ENCODE measurements at regions not wholly inside any gene's neighbourhood (a gene's known extent, or its start where the extent isn't known, plus 50 kb on each side); places are given as distances from the start of the nearest gene placed in this dataset.

DNA sequence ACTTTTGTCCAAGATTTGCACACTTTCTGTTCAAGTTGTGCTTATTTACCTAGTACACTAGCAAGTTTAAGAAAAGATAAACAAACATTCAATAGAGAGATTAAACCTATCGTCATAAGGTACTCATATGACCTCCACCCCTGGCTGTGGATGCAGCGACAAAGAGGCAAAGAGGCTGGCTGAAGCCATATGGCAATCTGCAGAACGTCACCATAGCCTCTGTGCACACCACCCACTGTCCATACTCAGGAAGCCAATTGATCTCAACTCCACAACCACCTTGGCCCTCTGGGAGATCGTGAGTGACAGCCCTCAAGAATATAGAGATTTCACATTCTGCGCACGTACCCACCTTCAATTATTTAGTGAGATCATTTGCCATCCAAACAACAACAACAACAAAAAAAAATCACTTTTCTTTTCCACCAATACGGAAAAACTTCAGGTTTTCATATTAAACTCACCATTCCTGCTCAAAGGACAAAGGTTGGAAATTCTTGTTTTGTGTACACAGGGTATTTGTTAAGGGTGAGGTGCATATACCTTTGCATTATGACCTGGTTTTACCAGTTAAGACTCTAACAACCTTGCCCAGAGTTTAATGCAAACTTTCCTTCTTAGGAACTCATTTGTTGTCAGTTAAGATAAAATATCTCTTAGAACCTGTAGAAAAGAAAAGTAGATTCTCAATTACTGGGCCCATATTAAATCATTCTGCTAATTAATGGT is 243.0 kb upstream of the FSTL5 start:
- Histone ChIP-seq H3K27ac (no peak overlapping the region), H3K9me3 (ENCODE audit: low read depth) (peaks cover 2% of the 10 kb centered on the region), H3K36me3 (no peaks in the 10 kb centered on the region), H3K4me3 (no peak overlapping the region), H3K4me1 (ENCODE audit: low read depth) (no peaks in the 10 kb centered on the region), H3K27me3 (no peaks in the 10 kb centered on the region)
- DNase-seq (ENCODE audit: low read depth in 1 of 2, low spot score in 1 of 2): no peak
- TF ChIP-seq, protein P1, sequence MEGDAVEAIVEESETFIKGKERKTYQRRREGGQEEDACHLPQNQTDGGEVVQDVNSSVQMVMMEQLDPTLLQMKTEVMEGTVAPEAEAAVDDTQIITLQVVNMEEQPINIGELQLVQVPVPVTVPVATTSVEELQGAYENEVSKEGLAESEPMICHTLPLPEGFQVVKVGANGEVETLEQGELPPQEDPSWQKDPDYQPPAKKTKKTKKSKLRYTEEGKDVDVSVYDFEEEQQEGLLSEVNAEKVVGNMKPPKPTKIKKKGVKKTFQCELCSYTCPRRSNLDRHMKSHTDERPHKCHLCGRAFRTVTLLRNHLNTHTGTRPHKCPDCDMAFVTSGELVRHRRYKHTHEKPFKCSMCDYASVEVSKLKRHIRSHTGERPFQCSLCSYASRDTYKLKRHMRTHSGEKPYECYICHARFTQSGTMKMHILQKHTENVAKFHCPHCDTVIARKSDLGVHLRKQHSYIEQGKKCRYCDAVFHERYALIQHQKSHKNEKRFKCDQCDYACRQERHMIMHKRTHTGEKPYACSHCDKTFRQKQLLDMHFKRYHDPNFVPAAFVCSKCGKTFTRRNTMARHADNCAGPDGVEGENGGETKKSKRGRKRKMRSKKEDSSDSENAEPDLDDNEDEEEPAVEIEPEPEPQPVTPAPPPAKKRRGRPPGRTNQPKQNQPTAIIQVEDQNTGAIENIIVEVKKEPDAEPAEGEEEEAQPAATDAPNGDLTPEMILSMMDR (IDR thresholded peaks at IDR 0.05; ENCODE audit: low read depth, low read length): no peak

DNA sequence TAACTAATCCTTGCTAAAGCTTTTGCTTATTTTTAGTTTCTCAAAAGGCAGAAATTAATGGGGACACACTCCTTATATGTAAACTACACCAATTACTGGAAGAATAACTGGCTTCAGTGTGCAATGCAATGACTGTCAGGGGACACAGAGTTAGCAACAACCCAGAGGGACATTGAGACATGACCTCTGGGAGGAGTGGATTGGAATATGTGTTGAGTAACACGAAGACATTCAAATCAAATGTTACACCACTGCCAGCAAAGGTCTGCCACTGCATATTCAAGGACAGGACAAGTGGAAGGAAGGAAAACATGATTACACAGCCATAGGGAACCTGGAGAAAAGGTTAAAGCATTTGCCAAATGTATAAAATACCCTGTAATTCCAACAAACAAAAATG is 240.1 kb upstream of the FSTL5 start:
- TF ChIP-seq, protein P1 (IDR thresholded peaks at IDR 0.05; ENCODE audit: low read depth, low read length): no peak
- no peak overlapping the region for H3K4me3 ChIP-seq
- H3K4me1 ChIP-seq (ENCODE audit: low read depth): no peaks in the 10 kb centered on the region
- H3K27ac ChIP-seq: no peak overlapping the region
- no peaks in the 10 kb centered on the region for H3K36me3 ChIP-seq
- peaks cover 2% of the 10 kb centered on the region for H3K9me3 ChIP-seq (ENCODE audit: low read depth)
- H3K27me3 ChIP-seq: no peaks in the 10 kb centered on the region
- peak in 1 of 2 donors; percentile 16 for DNase-seq (ENCODE audit: low read depth in 1 of 2, low spot score in 1 of 2)

DNA sequence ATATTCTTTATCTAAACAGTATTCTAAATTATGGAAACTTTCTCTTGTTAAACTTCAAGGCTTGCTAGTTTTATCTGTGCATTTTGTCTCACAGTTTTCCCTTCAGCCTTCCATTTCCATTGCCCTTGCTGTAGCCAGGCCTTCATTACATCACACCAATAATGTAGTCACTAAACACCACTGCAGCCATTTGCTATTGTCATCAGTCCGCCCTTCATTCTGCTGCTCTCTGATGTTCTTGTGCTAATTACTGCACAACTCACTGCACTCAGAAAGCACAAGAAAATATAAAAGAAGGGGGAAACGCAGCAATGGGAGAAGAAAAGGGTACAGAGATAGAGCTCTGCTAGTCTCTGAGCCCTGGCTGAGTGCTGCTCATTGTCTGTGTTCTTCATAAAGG is 239.6 kb upstream of the FSTL5 start:
- Histone ChIP-seq H3K27ac (no peak overlapping the region), H3K27me3 (no peaks in the 10 kb centered on the region), H3K36me3 (no peaks in the 10 kb centered on the region), H3K4me3 (no peak overlapping the region), H3K4me1 (ENCODE audit: low read depth) (no peaks in the 10 kb centered on the region), H3K9me3 (ENCODE audit: low read depth) (peaks cover 2% of the 10 kb centered on the region)
- TF ChIP-seq, protein P1 (IDR thresholded peaks at IDR 0.05; ENCODE audit: low read depth, low read length): no peak
- no peak for DNase-seq (ENCODE audit: low read depth in 1 of 2, low spot score in 1 of 2)

DNA sequence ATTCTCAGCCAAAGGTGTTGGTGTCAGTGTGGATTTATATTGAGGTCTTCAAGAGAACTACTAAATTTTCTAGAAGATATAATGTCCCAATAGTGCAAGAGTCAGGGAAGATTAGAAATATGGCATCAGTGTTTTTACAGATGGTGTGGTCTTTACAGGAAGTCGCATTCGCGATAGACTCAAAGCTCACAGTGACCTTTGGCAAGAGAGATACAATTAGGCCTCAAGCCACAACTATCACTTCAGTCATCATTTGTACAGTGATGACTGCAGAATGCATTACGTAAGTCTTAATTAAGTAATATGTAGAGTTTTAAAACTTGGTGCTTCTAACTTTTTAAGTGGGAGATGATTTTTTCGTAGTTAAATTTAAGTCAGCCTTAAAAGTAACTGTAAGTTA is 237.2 kb upstream of the FSTL5 start:
- TF ChIP-seq, protein P1 (IDR thresholded peaks at IDR 0.05; ENCODE audit: low read depth, low read length): no peak
- Histone ChIP-seq H3K27me3 (no peaks in the 10 kb centered on the region), H3K4me1 (ENCODE audit: low read depth) (no peaks in the 10 kb centered on the region), H3K9me3 (ENCODE audit: low read depth) (peaks cover 2% of the 10 kb centered on the region), H3K4me3 (no peak overlapping the region), H3K36me3 (no peaks in the 10 kb centered on the region), H3K27ac (no peak overlapping the region)
- no peak for DNase-seq (ENCODE audit: low read depth in 1 of 2, low spot score in 1 of 2)

DNA sequence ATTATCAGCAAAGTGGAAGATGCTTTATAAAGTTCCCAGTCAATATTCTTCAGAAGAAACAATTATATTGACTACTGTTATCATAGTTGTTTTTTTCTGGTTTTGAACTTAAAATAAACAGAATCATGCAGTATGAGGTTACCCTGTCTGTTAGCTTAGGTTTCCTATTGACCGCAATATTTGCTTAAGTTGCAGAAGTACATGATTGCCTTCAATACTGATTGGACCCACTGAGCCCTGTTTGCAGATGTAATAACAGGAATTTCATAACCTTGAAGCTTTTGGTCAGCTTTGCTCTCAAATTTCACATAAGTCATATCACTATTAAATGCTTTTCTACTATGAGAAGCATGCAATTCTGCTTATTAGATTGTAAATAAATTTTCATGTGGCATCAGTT is 229.1 kb upstream of the FSTL5 start:
- no peaks in the 10 kb centered on the region for H3K27me3 ChIP-seq
- TF ChIP-seq, protein P1 (IDR thresholded peaks at IDR 0.05; ENCODE audit: low read depth, low read length): no peak
- no peak overlapping the region for H3K4me3 ChIP-seq
- H3K27ac ChIP-seq: no peak overlapping the region
- no peaks in the 10 kb centered on the region for H3K36me3 ChIP-seq
- no peaks in the 10 kb centered on the region for H3K4me1 ChIP-seq (ENCODE audit: low read depth)
- no peaks in the 10 kb centered on the region for H3K9me3 ChIP-seq (ENCODE audit: low read depth)
- no peak for DNase-seq (ENCODE audit: low read depth in 1 of 2, low spot score in 1 of 2)
